ENCODE measurements at regions not wholly inside any gene's neighbourhood (a gene's known extent, or its start where the extent isn't known, plus 50 kb on each side); places are given as distances from the start of the nearest gene placed in this dataset.

- TF ChIP-seq, protein P1, sequence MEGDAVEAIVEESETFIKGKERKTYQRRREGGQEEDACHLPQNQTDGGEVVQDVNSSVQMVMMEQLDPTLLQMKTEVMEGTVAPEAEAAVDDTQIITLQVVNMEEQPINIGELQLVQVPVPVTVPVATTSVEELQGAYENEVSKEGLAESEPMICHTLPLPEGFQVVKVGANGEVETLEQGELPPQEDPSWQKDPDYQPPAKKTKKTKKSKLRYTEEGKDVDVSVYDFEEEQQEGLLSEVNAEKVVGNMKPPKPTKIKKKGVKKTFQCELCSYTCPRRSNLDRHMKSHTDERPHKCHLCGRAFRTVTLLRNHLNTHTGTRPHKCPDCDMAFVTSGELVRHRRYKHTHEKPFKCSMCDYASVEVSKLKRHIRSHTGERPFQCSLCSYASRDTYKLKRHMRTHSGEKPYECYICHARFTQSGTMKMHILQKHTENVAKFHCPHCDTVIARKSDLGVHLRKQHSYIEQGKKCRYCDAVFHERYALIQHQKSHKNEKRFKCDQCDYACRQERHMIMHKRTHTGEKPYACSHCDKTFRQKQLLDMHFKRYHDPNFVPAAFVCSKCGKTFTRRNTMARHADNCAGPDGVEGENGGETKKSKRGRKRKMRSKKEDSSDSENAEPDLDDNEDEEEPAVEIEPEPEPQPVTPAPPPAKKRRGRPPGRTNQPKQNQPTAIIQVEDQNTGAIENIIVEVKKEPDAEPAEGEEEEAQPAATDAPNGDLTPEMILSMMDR (IDR thresholded peaks at IDR 0.05): no peak
- DNase-seq: no peak
- no peaks in the 10 kb centered on the region for H3K9me3 ChIP-seq
- H3K4me1 ChIP-seq: no peaks in the 10 kb centered on the region
- no peak overlapping the region for H3K27ac ChIP-seq
- ATAC-seq: no peak
- no peak overlapping the region for H3K4me3 ChIP-seq
- intact Hi-C loops (cut with DNase I): no loop called here
- peaks cover 32% of the 10 kb centered on the region for H3K27me3 ChIP-seq (ENCODE audit: low read depth)
- H3K36me3 ChIP-seq: no peaks in the 10 kb centered on the region
Observed at GRCh38 chr17:79322211-79323123, 247.8 kb downstream of the ENGASE start.

- TF ChIP-seq, protein P1 (IDR thresholded peaks at IDR 0.05): no peak
- DNase-seq: no peak
- Histone ChIP-seq H3K4me3 (no peak overlapping the region), H3K36me3 (no peaks in the 10 kb centered on the region), H3K9me3 (no peaks in the 10 kb centered on the region), H3K27me3 (ENCODE audit: low read depth) (peaks cover 36% of the 10 kb centered on the region), H3K27ac (no peak overlapping the region), H3K4me1 (no peaks in the 10 kb centered on the region)
- no peak for ATAC-seq
- intact Hi-C loops (cut with DNase I): no loop called here
Observed at GRCh38 chr17:79320331-79320730, 245.7 kb downstream of the ENGASE start.

- TF ChIP-seq, protein P1 (IDR thresholded peaks at IDR 0.05): no peak
- Histone ChIP-seq H3K9me3 (no peaks in the 10 kb centered on the region), H3K27me3 (ENCODE audit: low read depth) (peaks cover 55% of the 10 kb centered on the region), H3K4me1 (no peaks in the 10 kb centered on the region), H3K4me3 (no peak overlapping the region), H3K36me3 (no peaks in the 10 kb centered on the region), H3K27ac (no peak overlapping the region)
- DNase-seq: no peak
- no peak for ATAC-seq
- intact Hi-C loops (cut with DNase I): no loop called here
Observed at GRCh38 chr17:79317916-79318315, 243.3 kb downstream of the ENGASE start.

DNA sequence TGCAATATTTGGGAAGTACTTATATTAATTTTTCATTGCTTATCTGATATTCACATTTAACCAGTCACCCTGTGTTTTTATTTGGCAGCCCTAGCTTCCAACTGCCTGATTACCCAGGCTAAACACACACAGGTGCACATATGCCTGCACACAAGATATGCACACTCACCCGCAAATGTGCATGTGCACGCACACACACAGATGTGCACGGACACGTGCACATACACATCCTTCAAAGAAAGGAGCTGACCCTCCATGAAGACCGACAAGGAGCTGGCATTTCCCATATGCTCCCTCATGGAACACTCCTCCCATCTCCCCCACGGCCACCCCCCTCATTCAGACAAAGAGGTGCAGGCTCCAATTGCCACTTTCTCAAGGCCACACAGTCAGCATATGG is 242.2 kb downstream of the ENGASE start:
- Histone ChIP-seq H3K27me3 (ENCODE audit: low read depth) (peaks cover 52% of the 10 kb centered on the region), H3K27ac (no peak overlapping the region), H3K9me3 (no peaks in the 10 kb centered on the region), H3K36me3 (no peaks in the 10 kb centered on the region), H3K4me1 (no peaks in the 10 kb centered on the region), H3K4me3 (no peak overlapping the region)
- no peak for DNase-seq
- intact Hi-C loops (cut with DNase I): no loop called here
- TF ChIP-seq, protein P1 (IDR thresholded peaks at IDR 0.05): no peak
- ATAC-seq: no peak

DNA sequence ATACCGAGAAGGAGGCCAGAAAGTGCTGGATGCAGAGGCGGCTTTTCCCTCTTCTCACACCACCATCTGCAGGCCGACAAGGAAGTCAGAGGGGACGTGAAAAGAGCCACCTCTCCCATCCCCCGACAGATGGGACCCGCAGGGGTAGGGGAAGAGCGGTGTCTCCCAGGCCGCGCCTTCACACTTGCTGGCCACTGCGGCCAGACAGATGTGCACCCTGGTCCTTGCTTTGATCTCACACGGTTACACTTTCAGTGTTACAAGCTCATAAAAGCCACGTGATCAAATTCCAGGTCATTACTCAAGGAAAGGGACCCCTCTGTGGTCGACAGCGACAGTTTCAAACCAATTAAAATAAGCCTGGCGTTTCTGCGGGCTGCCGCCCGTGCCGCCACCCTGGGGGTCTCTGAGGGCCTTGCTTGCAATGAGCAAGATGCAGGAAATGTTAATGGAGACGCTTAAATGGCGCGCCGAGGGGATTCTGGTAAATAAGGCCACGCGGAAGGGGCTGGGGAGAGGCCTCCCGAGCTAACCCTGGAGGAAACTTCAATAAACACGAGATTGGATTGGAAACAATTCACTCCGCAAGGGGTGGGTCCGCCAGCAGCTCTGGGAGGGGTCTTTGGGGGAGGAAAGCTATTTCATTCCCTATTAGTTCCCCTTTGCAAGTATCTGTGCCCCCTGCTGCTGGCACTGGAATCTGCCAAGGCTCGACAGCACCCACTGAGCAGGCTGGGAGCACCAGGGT is 240.9 kb downstream of the ENGASE start:
- Histone ChIP-seq H3K27me3 (ENCODE audit: low read depth) (peaks cover 46% of the 10 kb centered on the region), H3K36me3 (no peaks in the 10 kb centered on the region), H3K4me3 (no peak overlapping the region), H3K4me1 (no peaks in the 10 kb centered on the region), H3K9me3 (no peaks in the 10 kb centered on the region), H3K27ac (no peak overlapping the region)
- ATAC-seq (no peak), DNase-seq (no peak)
- intact Hi-C loops (cut with DNase I): no loop called here
- TF ChIP-seq, protein P1 (IDR thresholded peaks at IDR 0.05): no peak

Measured in lower lobe of right lung (tissue), 2 donors.